ENCODE measurements at regions not wholly inside any gene's neighbourhood (a gene's known extent, or its start where the extent isn't known, plus 50 kb on each side); places are given as distances from the start of the nearest gene placed in this dataset.

DNA sequence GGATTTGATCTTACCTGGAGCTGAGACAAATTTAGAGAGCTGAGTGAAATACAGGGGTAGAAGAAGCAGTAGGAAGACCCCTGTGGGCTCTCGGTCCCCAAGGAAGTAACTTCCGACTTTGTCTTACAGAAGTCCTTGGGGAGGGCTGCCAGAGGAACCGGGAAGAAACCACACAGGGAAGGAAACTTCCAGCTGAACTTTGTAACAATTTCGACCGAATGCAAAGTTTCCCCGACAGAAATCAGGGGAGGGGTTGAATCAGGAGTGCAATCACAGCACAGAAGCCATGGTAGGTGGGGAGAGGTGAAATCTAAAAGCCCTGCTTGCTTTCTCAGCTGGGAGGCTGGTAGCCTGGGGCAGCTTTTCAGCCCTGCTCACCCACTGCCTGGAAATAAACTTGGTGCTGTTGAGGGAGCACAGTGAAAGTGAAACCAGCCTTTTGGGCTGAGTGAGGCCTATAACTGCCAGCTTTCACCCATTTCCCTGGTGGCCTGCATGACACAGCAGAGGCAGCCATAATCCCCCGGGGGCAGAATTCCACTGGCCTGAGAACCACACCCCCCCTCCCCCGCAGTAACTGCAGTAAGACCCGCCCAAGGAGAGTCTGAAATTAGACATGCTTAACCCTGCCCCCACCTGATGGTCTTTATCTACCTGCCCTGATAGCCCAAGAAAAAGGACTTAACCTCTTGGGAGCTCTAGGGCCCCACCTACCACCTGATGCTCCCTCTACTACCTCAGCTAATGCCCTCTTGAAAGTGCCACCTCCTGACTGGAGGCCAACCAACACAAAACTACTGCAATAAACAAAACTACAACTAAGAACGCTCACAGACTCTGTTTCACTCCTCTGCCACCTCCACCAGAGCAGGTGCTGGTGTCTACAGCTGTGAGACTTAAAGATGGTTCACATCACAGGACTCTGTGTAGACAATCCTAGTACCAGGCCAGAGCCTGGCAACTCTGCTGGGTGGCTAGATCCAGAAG, 248.2 kb downstream of the PARM1 start:
- TF ChIP-seq EZH2 (IDR thresholded peaks at IDR 0.05) (no peak), EZH2phosphoT487 (IDR thresholded peaks at IDR 0.05) (no peak)
- TF ChIP-seq, protein P1, sequence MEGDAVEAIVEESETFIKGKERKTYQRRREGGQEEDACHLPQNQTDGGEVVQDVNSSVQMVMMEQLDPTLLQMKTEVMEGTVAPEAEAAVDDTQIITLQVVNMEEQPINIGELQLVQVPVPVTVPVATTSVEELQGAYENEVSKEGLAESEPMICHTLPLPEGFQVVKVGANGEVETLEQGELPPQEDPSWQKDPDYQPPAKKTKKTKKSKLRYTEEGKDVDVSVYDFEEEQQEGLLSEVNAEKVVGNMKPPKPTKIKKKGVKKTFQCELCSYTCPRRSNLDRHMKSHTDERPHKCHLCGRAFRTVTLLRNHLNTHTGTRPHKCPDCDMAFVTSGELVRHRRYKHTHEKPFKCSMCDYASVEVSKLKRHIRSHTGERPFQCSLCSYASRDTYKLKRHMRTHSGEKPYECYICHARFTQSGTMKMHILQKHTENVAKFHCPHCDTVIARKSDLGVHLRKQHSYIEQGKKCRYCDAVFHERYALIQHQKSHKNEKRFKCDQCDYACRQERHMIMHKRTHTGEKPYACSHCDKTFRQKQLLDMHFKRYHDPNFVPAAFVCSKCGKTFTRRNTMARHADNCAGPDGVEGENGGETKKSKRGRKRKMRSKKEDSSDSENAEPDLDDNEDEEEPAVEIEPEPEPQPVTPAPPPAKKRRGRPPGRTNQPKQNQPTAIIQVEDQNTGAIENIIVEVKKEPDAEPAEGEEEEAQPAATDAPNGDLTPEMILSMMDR (IDR thresholded peaks at IDR 0.05), result no peak
